ENCODE measurements at regions not wholly inside any gene's neighbourhood (a gene's known extent, or its start where the extent isn't known, plus 50 kb on each side); places are given as distances from the start of the nearest gene placed in this dataset.

- TF ChIP-seq CTCF (conservative IDR thresholded peaks at IDR 0.05) (no peak), ZFX (IDR thresholded peaks at IDR 0.05) (no peak)
Measured at GRCh38 chr14:86640288-86640687, 1110.3 kb downstream of the FLRT2 start.

All from C4-2B (cell line).